SK-N-DZ (cell line): ENCODE measurements at regions not wholly inside any gene's neighbourhood (a gene's known extent, or its start where the extent isn't known, plus 50 kb on each side); places are given as distances from the start of the nearest gene placed in this dataset.

Source experiments
- DNase-seq: peaks from one replicate; pipeline ENCODE4 v3.0.0-alpha.2; 2015; ENCODE audit warnings: low spot score

GRCh38 chr7:115476671-115477181 lies 553.8 kb downstream of the TFEC start:
- no peak for DNase-seq

- no peak for DNase-seq
Measured at GRCh38 chr7:115475761-115476385, 554.0 kb downstream of the MDFIC start.

GRCh38 chr7:115475206-115475605 lies 553.3 kb downstream of the MDFIC start:
- DNase-seq: no peak

- no peak for DNase-seq
Measured at GRCh38 chr7:115474137-115474536, 552.2 kb downstream of the MDFIC start.

GRCh38 chr7:115471891-115472290 lies 550.0 kb downstream of the MDFIC start:
- no peak for DNase-seq

- no peak for DNase-seq
Measured at GRCh38 chr7:115462301-115463015, 540.6 kb downstream of the MDFIC start.

GRCh38 chr7:115449689-115450088 lies 527.8 kb downstream of the MDFIC start:
- no peak for DNase-seq

GRCh38 chr7:115447495-115447894 lies 525.6 kb downstream of the MDFIC start:
- DNase-seq: no peak

GRCh38 chr7:115441033-115441432 lies 519.1 kb downstream of the MDFIC start:
- DNase-seq: no peak

- no peak for DNase-seq
Measured at GRCh38 chr7:115435178-115435577, 513.3 kb downstream of the MDFIC start.

- DNase-seq: no peak
Measured at GRCh38 chr7:115429918-115430317, 508.0 kb downstream of the MDFIC start.

- no peak for DNase-seq
Measured at GRCh38 chr7:115417662-115418061, 495.8 kb downstream of the MDFIC start.

GRCh38 chr7:115410972-115411686 lies 489.2 kb downstream of the MDFIC start:
- no peak for DNase-seq

- DNase-seq: no peak
Measured at GRCh38 chr7:115410434-115410820, 488.5 kb downstream of the MDFIC start.

GRCh38 chr7:115409682-115410433 lies 488.0 kb downstream of the MDFIC start:
- DNase-seq: no peak

- DNase-seq: no peak
Measured at GRCh38 chr7:115406219-115406618, 484.3 kb downstream of the MDFIC start.

GRCh38 chr7:115387137-115387536 lies 465.2 kb downstream of the MDFIC start:
- DNase-seq: no peak

GRCh38 chr7:115379321-115379720 lies 457.4 kb downstream of the MDFIC start:
- no peak for DNase-seq

GRCh38 chr7:115368998-115369397 lies 447.1 kb downstream of the MDFIC start:
- no peak for DNase-seq

- DNase-seq: no peak
Measured at GRCh38 chr7:115363916-115364315, 442.0 kb downstream of the MDFIC start.

GRCh38 chr7:115359955-115360354 lies 438.1 kb downstream of the MDFIC start:
- DNase-seq: no peak

GRCh38 chr7:115359119-115359518 lies 437.2 kb downstream of the MDFIC start:
- DNase-seq: no peak
